GM13977 (cell line): ENCODE measurements at regions not wholly inside any gene's neighbourhood (a gene's known extent, or its start where the extent isn't known, plus 50 kb on each side); places are given as distances from the start of the nearest gene placed in this dataset.

Experiments used
- DNase-seq: peaks from one replicate; pipeline ENCODE4 v3.0.0; 2012; ENCODE audit warnings: low spot score
- CTCF ChIP-seq: IDR thresholded peaks from 2 replicates; pipeline ENCODE4 v1.5.1; 2012; ENCODE audit warnings: mild to moderate bottlenecking, control low read depth; ENCODE audit not compliant: insufficient read depth; ENCODE audit errors: extremely low read depth, missing control alignments
- in situ Hi-C: fragments of 300-500 bp; cut with MboI; formaldehyde crosslinking; loops from one replicate; pipeline ENCODE4 v1.12.0; 2022; ENCODE audit warnings: low sequenced_read_pairs, low pct_unique_long_range_greater_than_20kb, mixed read lengths, inconsistent platforms; ENCODE audit not compliant: unreplicated experiment

- no peak for DNase-seq
- TF ChIP-seq CTCF, result no peak
- in situ Hi-C loops, result no loop called here
Measured at GRCh38 chr9:99425923-99426842, 204.1 kb downstream of the SEC61B start.

- TF ChIP-seq CTCF, result no peak
- in situ Hi-C loops, result no loop called here
- no peak for DNase-seq
Measured at GRCh38 chr9:99427260-99427659, 205.2 kb downstream of the SEC61B start.

GRCh38 chr9:99430301-99430700 is 208.2 kb downstream of the SEC61B start:
- in situ Hi-C loops, result no loop called here
- no peak for TF ChIP-seq CTCF
- DNase-seq, result no peak

GRCh38 chr9:99431103-99431502 is 209.0 kb downstream of the SEC61B start:
- in situ Hi-C loops, result no loop called here
- no peak for TF ChIP-seq CTCF
- DNase-seq, result no peak

GRCh38 chr9:99432075-99432474 is 210.0 kb downstream of the SEC61B start:
- DNase-seq, result no peak
- in situ Hi-C loops, result no loop called here
- TF ChIP-seq CTCF, result no peak

- no peak for TF ChIP-seq CTCF
- DNase-seq, result no peak
- in situ Hi-C loops, result no loop called here
Measured at GRCh38 chr9:99433095-99433494, 211.0 kb downstream of the SEC61B start.

- DNase-seq, result peak; percentile 69
- TF ChIP-seq CTCF, result no peak
- in situ Hi-C loops, result no loop called here
Measured at GRCh38 chr9:99433555-99433954, 211.5 kb downstream of the SEC61B start.
